Tibial artery (tissue), 4 donors: ENCODE measurements at regions not wholly inside any gene's neighbourhood (a gene's known extent, or its start where the extent isn't known, plus 50 kb on each side); places are given as distances from the start of the nearest gene placed in this dataset.

ENCODE experiments used
- DNase-seq, 2 donors: peaks; one replicate each; pipeline ENCODE4 v3.0.0-alpha.2; 2019
- H3K27ac ChIP-seq, 2 donors: fragments of 200-600 bp; sonication (generic) in 1 of 2; 1 replicate in 1 of 2; 2 replicates in 1 of 2; pipeline ENCODE4 v1.5.1; 2018 to 2019; ENCODE audit warnings: mild to moderate bottlenecking in 1 of 2
- H3K27me3 ChIP-seq, 2 donors: fragments of 200-600 bp; sonication (generic) in 1 of 2; one replicate each; pipeline versions ENCODE4 v1.5.1 to v1.6.0; 2016 to 2019
- H3K36me3 ChIP-seq, 3 donors: fragments of 200-600 bp; sonication (generic) in 2 of 3; one replicate each; pipeline ENCODE4 v1.5.1; 2016 to 2019; ENCODE audit warnings: mild to moderate bottlenecking in 2 of 3
- H3K4me1 ChIP-seq, 4 donors: fragments of 200-600 bp; sonication (generic) in 2 of 4; 1 replicate in 3 of 4; 2 replicates in 1 of 4; pipeline ENCODE4 v1.5.1; 2016 to 2019
- H3K4me3 ChIP-seq, 2 donors: fragments of 200-600 bp; sonication (generic) in 1 of 2; 1 replicate in 1 of 2; 2 replicates in 1 of 2; pipeline ENCODE4 v1.5.1; 2018 to 2019; ENCODE audit warnings: mild to moderate bottlenecking in 2 of 2
- H3K9me3 ChIP-seq, 3 donors: fragments of 200-600 bp; sonication (generic) in 1 of 3; one replicate each; pipeline ENCODE4 v1.5.1; 2016 to 2019
- CTCF ChIP-seq, 2 experiments: fragments of 200-600 bp in 1 of 2; fragments of 450-650 bp in 1 of 2; IDR thresholded peaks; one replicate each; pipeline ENCODE4 v1.5.1; 2017 to 2019; ENCODE audit warnings: antibody characterized with exemption in 2 of 2, mild to moderate bottlenecking in 1 of 2, moderate library complexity in 1 of 2
- intact Hi-C: fragments of 100-400 bp; cut with DNase I; formaldehyde crosslinking; loops from one replicate; pipeline ENCODE4 v1.15.0; 2023; ENCODE audit warnings: low total_unique reads

GRCh38 chr13:83702021-83702420 is 180.3 kb downstream of the SLITRK1 start:
- DNase-seq: no peak
- Histone ChIP-seq H3K4me1 (no peaks in the 10 kb centered on the region), H3K36me3 (no peaks in the 10 kb centered on the region), H3K27ac (no peak overlapping the region), H3K9me3 (no peaks in the 10 kb centered on the region), H3K4me3 (no peak overlapping the region), H3K27me3 (no peaks in the 10 kb centered on the region)
- TF ChIP-seq CTCF (IDR thresholded peaks at IDR 0.05): no peak
- intact Hi-C loops: no loop called here

DNA sequence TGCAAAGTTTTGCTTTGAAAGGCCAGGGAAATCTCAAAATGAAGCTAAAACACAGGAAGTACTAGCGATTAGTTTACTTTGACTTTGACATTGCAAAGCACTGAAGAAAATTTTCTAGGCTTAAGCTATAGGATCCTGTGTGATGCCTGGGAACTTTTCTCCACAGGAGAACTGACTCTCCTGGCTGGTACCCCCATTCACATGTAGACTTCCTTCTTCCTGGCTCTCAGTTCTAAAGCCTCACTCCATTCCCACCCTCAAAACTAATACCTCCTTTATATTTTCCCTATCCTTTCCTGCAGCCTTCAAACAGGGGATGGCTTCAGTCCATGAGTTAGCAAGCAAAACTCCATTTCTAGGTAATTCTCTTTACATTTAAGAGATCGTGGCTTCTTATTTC is 189.5 kb downstream of the SLITRK1 start:
- H3K4me1 ChIP-seq: no peaks in the 10 kb centered on the region
- intact Hi-C loops: no loop called here
- H3K36me3 ChIP-seq: no peaks in the 10 kb centered on the region
- no peak for DNase-seq
- H3K9me3 ChIP-seq: no peaks in the 10 kb centered on the region
- TF ChIP-seq CTCF (IDR thresholded peaks at IDR 0.05): no peak
- H3K27me3 ChIP-seq: no peaks in the 10 kb centered on the region
- H3K4me3 ChIP-seq: no peak overlapping the region
- H3K27ac ChIP-seq: no peak overlapping the region

DNA sequence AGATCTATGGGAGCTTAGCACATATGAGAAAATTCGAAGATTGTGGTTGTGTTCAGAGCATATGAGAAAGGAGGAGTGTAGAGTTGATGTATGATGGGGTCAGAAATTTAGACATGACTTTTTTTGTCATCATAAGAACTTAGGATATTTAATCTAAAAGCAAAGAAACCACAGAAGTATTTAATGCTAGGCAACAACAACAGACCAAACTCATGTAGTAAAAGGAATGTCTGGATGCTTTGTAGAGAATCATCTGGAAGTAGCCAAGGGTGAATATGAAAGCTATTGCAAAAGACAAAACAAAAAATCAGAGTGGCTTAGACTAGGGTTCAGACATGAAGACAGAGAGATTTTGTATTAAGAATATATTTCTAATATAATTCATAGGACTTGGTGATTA is 190.3 kb downstream of the SLITRK1 start:
- no peak for DNase-seq

DNA sequence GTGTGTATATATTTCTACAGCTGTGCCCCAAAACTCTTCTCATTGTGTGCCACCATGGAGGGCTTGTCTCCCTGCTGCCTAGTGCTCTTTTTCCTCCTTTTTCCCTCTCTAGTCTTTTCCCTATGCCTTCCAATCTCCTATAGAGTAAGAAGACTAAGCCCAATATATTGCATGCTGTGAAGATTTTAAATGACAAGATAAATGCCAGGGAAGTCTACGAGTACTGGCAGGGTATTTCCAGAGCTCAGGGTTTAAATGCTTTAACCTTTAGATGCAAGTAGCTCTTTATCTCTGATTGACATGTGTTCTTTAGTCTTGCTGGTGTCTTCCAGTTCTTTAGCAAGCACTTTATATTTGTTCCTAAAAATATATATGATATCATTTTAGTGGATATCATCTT is 200.7 kb downstream of the SLITRK1 start:
- Histone ChIP-seq H3K36me3 (no peaks in the 10 kb centered on the region), H3K9me3 (no peaks in the 10 kb centered on the region), H3K27me3 (no peaks in the 10 kb centered on the region), H3K4me3 (no peak overlapping the region), H3K27ac (no peak overlapping the region), H3K4me1 (no peaks in the 10 kb centered on the region)
- DNase-seq: no peak
- intact Hi-C loops: no loop called here
- TF ChIP-seq CTCF (IDR thresholded peaks at IDR 0.05): no peak

More for the DNA sequence above, 190.3 kb downstream of the SLITRK1 start:
- intact Hi-C loops: no loop called here
- no peaks in the 10 kb centered on the region for H3K9me3 ChIP-seq
- TF ChIP-seq CTCF (IDR thresholded peaks at IDR 0.05): no peak
- H3K4me3 ChIP-seq: no peak overlapping the region
- H3K4me1 ChIP-seq: no peaks in the 10 kb centered on the region
- no peaks in the 10 kb centered on the region for H3K36me3 ChIP-seq
- H3K27ac ChIP-seq: no peak overlapping the region
- no peaks in the 10 kb centered on the region for H3K27me3 ChIP-seq

DNA sequence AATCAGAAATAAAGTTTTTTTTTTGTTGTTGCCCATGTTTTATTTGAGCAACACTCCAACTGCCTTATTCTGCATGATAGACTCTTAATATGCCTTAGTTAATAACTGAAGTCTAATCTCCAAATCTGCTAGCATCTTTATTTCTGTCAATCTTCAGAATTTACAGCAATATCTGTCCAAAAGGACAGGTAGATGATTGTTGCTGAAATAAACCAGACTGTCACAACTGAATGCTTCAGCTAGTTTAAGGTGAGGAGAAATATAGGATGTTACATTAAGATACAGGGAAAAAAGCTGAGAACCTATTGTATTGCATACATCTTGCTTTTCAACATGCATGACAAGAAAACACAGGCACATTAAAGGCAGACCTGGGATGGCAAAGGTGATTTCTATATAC is 204.3 kb downstream of the SLITRK1 start:
- intact Hi-C loops: no loop called here
- Histone ChIP-seq H3K4me1 (no peaks in the 10 kb centered on the region), H3K4me3 (no peak overlapping the region), H3K9me3 (no peaks in the 10 kb centered on the region), H3K27me3 (no peaks in the 10 kb centered on the region), H3K36me3 (no peaks in the 10 kb centered on the region), H3K27ac (no peak overlapping the region)
- TF ChIP-seq CTCF (IDR thresholded peaks at IDR 0.05): no peak
- no peak for DNase-seq

DNA sequence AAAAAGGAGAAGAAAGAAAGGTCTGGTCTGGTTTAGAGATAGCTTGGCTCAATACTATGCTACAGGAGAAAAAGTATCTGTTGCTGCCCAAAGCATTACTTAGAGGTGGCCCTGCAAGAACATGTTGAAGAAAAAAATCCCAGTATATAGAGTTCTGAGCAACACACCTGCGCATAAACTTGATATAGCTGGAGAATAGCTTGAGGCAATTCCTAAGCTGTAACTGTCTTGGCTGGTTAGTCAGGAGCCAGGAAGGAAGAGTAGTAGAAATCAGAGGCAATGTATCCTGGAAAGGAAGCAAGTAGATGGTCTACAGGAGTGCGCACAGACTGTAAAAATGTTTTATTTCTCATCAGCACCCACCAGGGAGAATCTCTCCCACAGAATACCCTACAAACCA is 209.7 kb downstream of the SLITRK1 start:
- Histone ChIP-seq H3K4me1 (no peaks in the 10 kb centered on the region), H3K9me3 (no peaks in the 10 kb centered on the region), H3K27ac (no peak overlapping the region), H3K4me3 (no peak overlapping the region), H3K36me3 (no peaks in the 10 kb centered on the region), H3K27me3 (no peaks in the 10 kb centered on the region)
- intact Hi-C loops: no loop called here
- no peak for TF ChIP-seq CTCF (IDR thresholded peaks at IDR 0.05)
- DNase-seq: no peak
